ENCODE measurements at regions not wholly inside any gene's neighbourhood (a gene's known extent, or its start where the extent isn't known, plus 50 kb on each side); places are given as distances from the start of the nearest gene placed in this dataset.

GRCh38 chr5:99285606-99286005, 356.8 kb upstream of the CHD1 start:
- Histone ChIP-seq H3K4me3 (no peak overlapping the region), H3K27ac (no peak overlapping the region), H3K4me1 (no peaks in the 10 kb centered on the region), H3K27me3 (no peaks in the 10 kb centered on the region), H3K36me3 (no peaks in the 10 kb centered on the region), H3K9me3 (no peaks in the 10 kb centered on the region)
- TF ChIP-seq CTCF (IDR thresholded peaks at IDR 0.05), result no peak
- DNase-seq (ENCODE audit: low spot score in 2 of 2), result no peak
- intact Hi-C loops (cut with DNase I), result no loop called here

- intact Hi-C loops (cut with DNase I), result no loop called here
- TF ChIP-seq CTCF (IDR thresholded peaks at IDR 0.05), result no peak
- DNase-seq (ENCODE audit: low spot score in 2 of 2), result no peak
These were observed 346.3 kb upstream of the CHD1 start for GRCh38 chr5:99275128-99275527.

GRCh38 chr5:99272576-99272975, 343.8 kb upstream of the CHD1 start:
- intact Hi-C loops (cut with DNase I), result no loop called here
- no peak overlapping the region for H3K4me3 ChIP-seq
- DNase-seq (ENCODE audit: low spot score in 2 of 2), result no peak
- H3K9me3 ChIP-seq, result no peaks in the 10 kb centered on the region
- no peak overlapping the region for H3K27ac ChIP-seq
- no peaks in the 10 kb centered on the region for H3K36me3 ChIP-seq
- H3K4me1 ChIP-seq, result no peaks in the 10 kb centered on the region
- no peak for TF ChIP-seq CTCF (IDR thresholded peaks at IDR 0.05)
- H3K27me3 ChIP-seq, result no peaks in the 10 kb centered on the region

More at GRCh38 chr5:99275128-99275527, 346.3 kb upstream of the CHD1 start:
- no peaks in the 10 kb centered on the region for H3K36me3 ChIP-seq
- H3K27me3 ChIP-seq, result no peaks in the 10 kb centered on the region
- H3K4me1 ChIP-seq, result no peaks in the 10 kb centered on the region
- no peaks in the 10 kb centered on the region for H3K9me3 ChIP-seq
- no peak overlapping the region for H3K27ac ChIP-seq
- no peak overlapping the region for H3K4me3 ChIP-seq

- no peaks in the 10 kb centered on the region for H3K4me1 ChIP-seq
- H3K36me3 ChIP-seq, result no peaks in the 10 kb centered on the region
- H3K27me3 ChIP-seq, result no peaks in the 10 kb centered on the region
- intact Hi-C loops (cut with DNase I), result no loop called here
- H3K27ac ChIP-seq, result no peak overlapping the region
- TF ChIP-seq CTCF (IDR thresholded peaks at IDR 0.05), result no peak
- no peak overlapping the region for H3K4me3 ChIP-seq
- DNase-seq (ENCODE audit: low spot score in 2 of 2), result no peak
- no peaks in the 10 kb centered on the region for H3K9me3 ChIP-seq
These were observed 330.0 kb upstream of the CHD1 start for GRCh38 chr5:99258819-99259218.

- Histone ChIP-seq H3K4me1 (no peaks in the 10 kb centered on the region), H3K27me3 (no peaks in the 10 kb centered on the region), H3K4me3 (no peak overlapping the region), H3K27ac (no peak overlapping the region), H3K9me3 (peaks cover 0 to 4% of the 10 kb centered on the region in 2 donors), H3K36me3 (no peaks in the 10 kb centered on the region)
- intact Hi-C loops (cut with DNase I), result no loop called here
- DNase-seq (ENCODE audit: low spot score in 2 of 2), result no peak
- TF ChIP-seq CTCF (IDR thresholded peaks at IDR 0.05), result no peak
These were observed 319.3 kb upstream of the CHD1 start for GRCh38 chr5:99248066-99248465.

- no peak for TF ChIP-seq CTCF (IDR thresholded peaks at IDR 0.05)
- Histone ChIP-seq H3K36me3 (no peaks in the 10 kb centered on the region), H3K4me3 (no peak overlapping the region), H3K27ac (no peak overlapping the region), H3K4me1 (no peaks in the 10 kb centered on the region), H3K27me3 (no peaks in the 10 kb centered on the region), H3K9me3 (no peaks in the 10 kb centered on the region)
- DNase-seq (ENCODE audit: low spot score in 2 of 2), result no peak
- intact Hi-C loops (cut with DNase I), result no loop called here
These were observed 318.5 kb upstream of the CHD1 start for GRCh38 chr5:99247346-99247745.

Measured in ascending aorta (tissue), 2 donors.